Activated naive CD4-positive, alpha-beta T cell treated with anti-CD3 and anti-CD28 coated beads, Interleukin-2, amount 50 U/mL, for 24 hours (primary cell): ENCODE measurements at regions not wholly inside any gene's neighbourhood (a gene's known extent, or its start where the extent isn't known, plus 50 kb on each side); places are given as distances from the start of the nearest gene placed in this dataset.

Experiments used
- H3K27ac Mint-ChIP-seq: one replicate; pipeline ENCODE4 v1.8.0; 2021; ENCODE audit warnings: mild to moderate bottlenecking, mixed read lengths
- H3K27me3 Mint-ChIP-seq: one replicate; pipeline ENCODE4 v1.8.0; 2021; ENCODE audit warnings: mixed read lengths
- H3K36me3 Mint-ChIP-seq: one replicate; pipeline ENCODE4 v1.8.0; 2021; ENCODE audit warnings: mixed read lengths
- H3K4me1 Mint-ChIP-seq: one replicate; pipeline ENCODE4 v1.8.0; 2021; ENCODE audit warnings: mixed read lengths
- H3K4me3 Mint-ChIP-seq: one replicate; pipeline ENCODE4 v1.8.0; 2021; ENCODE audit warnings: mild to moderate bottlenecking, mixed read lengths
- H3K9me3 Mint-ChIP-seq: one replicate; pipeline ENCODE4 v1.8.0; 2021; ENCODE audit warnings: mixed read lengths

- Mint-ChIP-seq H3K36me3 (no peaks in the 10 kb centered on the region), H3K9me3 (peaks cover 4% of the 10 kb centered on the region), H3K27me3 (peaks cover 3% of the 10 kb centered on the region), H3K4me3 (no peak overlapping the region), H3K4me1 (peaks cover 37% of the 10 kb centered on the region), H3K27ac (no peak overlapping the region)
Measured at GRCh38 chr6:128659878-128660622, 139.7 kb upstream of the PTPRK start.

GRCh38 chr6:128659276-128659675, 138.9 kb upstream of the PTPRK start:
- H3K4me3 Mint-ChIP-seq: no peak overlapping the region
- peaks cover 39% of the 10 kb centered on the region for H3K4me1 Mint-ChIP-seq
- H3K9me3 Mint-ChIP-seq: peaks cover 4% of the 10 kb centered on the region
- H3K27ac Mint-ChIP-seq: no peak overlapping the region
- peaks cover 2% of the 10 kb centered on the region for H3K27me3 Mint-ChIP-seq
- H3K36me3 Mint-ChIP-seq: no peaks in the 10 kb centered on the region

DNA sequence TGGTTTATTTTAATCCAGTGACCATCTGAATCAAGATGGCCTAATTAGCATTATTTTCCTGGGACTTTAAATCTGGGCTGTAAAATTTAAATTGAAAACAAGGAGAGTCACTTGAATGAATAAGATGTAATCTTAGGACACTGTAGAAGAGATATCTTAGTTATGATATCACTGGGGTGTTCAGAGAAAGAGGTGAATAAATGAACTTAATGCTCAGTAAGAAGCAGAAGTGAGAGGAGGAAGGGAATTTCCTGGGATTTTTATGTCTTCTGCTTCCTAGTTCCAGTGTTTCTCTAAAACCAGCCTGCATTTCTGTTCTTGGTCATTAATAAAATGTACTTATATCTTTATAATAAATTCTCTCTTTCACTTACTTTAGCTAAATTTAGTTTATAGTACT, 136.8 kb upstream of the PTPRK start:
- Mint-ChIP-seq H3K4me1 (peaks cover 39% of the 10 kb centered on the region), H3K9me3 (peaks cover 4% of the 10 kb centered on the region), H3K27me3 (peaks cover 2% of the 10 kb centered on the region), H3K27ac (peak overlapping the region; percentile 56), H3K4me3 (peak overlapping the region; percentile 13), H3K36me3 (no peaks in the 10 kb centered on the region)

- Mint-ChIP-seq H3K27me3 (peaks cover 2% of the 10 kb centered on the region), H3K27ac (peak overlapping the region; percentile 53), H3K4me3 (peak overlapping the region; percentile 0), H3K4me1 (peaks cover 39% of the 10 kb centered on the region), H3K36me3 (no peaks in the 10 kb centered on the region), H3K9me3 (peaks cover 4% of the 10 kb centered on the region)
Measured at GRCh38 chr6:128655978-128656498, 135.6 kb upstream of the PTPRK start.

DNA sequence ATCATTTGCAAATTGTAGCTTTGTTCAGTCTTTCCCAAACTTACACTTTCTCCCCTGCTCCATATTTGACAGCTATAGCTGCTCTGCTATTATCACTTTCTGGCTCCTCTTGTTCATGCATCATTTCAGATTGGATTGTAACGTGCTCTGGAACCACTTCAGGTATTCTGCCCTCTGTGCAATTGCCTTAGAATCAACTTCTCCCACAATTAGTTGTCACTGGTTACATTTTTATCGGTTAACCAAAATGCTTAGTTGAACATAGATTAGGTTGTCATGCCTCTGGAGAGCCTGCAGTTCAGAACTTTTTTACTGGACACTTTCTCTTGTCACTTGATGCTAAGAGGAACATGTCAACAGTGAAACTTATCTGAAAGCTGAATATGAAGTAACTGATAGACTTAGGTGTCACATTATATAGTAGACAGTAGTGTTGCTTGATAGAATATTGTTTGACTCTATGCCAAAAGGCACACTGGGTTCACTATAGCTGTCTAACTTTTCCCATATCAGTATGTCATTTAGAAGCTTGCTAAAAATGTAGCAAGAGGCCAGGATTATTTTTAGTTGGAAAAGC, 127.7 kb upstream of the PTPRK start:
- Mint-ChIP-seq H3K27ac (no peak overlapping the region), H3K9me3 (no peaks in the 10 kb centered on the region), H3K4me3 (no peak overlapping the region), H3K27me3 (peaks cover 4% of the 10 kb centered on the region), H3K36me3 (no peaks in the 10 kb centered on the region), H3K4me1 (no peaks in the 10 kb centered on the region)

GRCh38 chr6:128642132-128642531, 121.7 kb upstream of the PTPRK start:
- Mint-ChIP-seq H3K27ac (no peak overlapping the region), H3K4me3 (no peak overlapping the region), H3K4me1 (no peaks in the 10 kb centered on the region), H3K27me3 (peaks cover 2% of the 10 kb centered on the region), H3K36me3 (no peaks in the 10 kb centered on the region), H3K9me3 (no peaks in the 10 kb centered on the region)

- H3K4me1 Mint-ChIP-seq: no peaks in the 10 kb centered on the region
- H3K9me3 Mint-ChIP-seq: no peaks in the 10 kb centered on the region
- H3K4me3 Mint-ChIP-seq: no peak overlapping the region
- no peaks in the 10 kb centered on the region for H3K36me3 Mint-ChIP-seq
- H3K27ac Mint-ChIP-seq: no peak overlapping the region
- peaks cover 5% of the 10 kb centered on the region for H3K27me3 Mint-ChIP-seq
Measured at GRCh38 chr6:128641703-128642102, 121.3 kb upstream of the PTPRK start.

- Mint-ChIP-seq H3K4me3 (no peak overlapping the region), H3K4me1 (no peaks in the 10 kb centered on the region), H3K9me3 (no peaks in the 10 kb centered on the region), H3K27me3 (peaks cover 4% of the 10 kb centered on the region), H3K27ac (no peak overlapping the region), H3K36me3 (no peaks in the 10 kb centered on the region)
Measured at GRCh38 chr6:128638817-128639216, 118.4 kb upstream of the PTPRK start.

GRCh38 chr6:128635219-128635618, 114.8 kb upstream of the PTPRK start:
- Mint-ChIP-seq H3K9me3 (no peaks in the 10 kb centered on the region), H3K27me3 (peaks cover 4% of the 10 kb centered on the region), H3K4me1 (no peaks in the 10 kb centered on the region), H3K4me3 (no peak overlapping the region), H3K36me3 (no peaks in the 10 kb centered on the region), H3K27ac (no peak overlapping the region)

DNA sequence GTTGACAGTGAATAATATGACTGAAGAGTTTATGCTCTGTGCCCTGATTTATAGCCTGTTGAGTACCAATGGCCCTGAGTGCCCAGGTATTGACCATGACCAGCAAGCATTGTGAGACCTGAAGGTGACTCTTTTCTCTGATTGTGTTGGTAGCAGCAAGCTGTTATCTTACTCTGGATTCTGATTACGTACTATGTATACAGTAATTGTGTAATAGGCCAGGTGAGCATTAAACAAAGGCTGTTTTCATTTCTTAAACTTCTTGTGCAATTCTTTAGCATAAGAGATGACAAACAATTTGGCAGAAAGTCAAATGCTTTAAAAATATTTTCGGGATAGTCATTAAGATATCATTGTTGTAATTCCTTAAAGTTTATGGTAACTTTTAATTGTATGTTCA, 111.7 kb upstream of the PTPRK start:
- peaks cover 3% of the 10 kb centered on the region for H3K27me3 Mint-ChIP-seq
- H3K9me3 Mint-ChIP-seq: no peaks in the 10 kb centered on the region

DNA sequence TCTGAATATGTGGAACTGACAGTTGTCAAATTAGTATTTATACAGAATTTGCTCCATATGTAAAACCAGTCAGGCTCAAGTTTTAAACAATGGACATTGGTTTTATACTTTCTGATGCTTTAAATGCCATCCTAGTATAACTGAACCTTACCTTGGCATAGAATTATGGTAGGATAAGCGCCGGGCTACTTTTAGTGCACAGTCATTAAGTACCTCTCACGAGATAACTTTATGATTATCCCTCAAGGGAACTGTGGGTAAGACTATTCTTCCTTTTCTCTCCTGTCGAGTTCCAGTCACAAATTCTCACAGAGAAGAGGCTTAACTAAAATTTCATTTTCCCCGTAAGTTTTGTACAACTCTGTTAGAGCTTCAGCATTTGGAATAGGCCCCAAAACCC, 110.6 kb upstream of the PTPRK start:
- no peaks in the 10 kb centered on the region for H3K27me3 Mint-ChIP-seq
- H3K4me3 Mint-ChIP-seq: no peak overlapping the region
- peaks cover 6% of the 10 kb centered on the region for H3K4me1 Mint-ChIP-seq
- H3K36me3 Mint-ChIP-seq: no peaks in the 10 kb centered on the region
- no peaks in the 10 kb centered on the region for H3K9me3 Mint-ChIP-seq
- no peak overlapping the region for H3K27ac Mint-ChIP-seq

More for the DNA sequence above, 111.7 kb upstream of the PTPRK start:
- no peak overlapping the region for H3K4me3 Mint-ChIP-seq
- no peaks in the 10 kb centered on the region for H3K4me1 Mint-ChIP-seq
- no peak overlapping the region for H3K27ac Mint-ChIP-seq
- H3K36me3 Mint-ChIP-seq: no peaks in the 10 kb centered on the region

DNA sequence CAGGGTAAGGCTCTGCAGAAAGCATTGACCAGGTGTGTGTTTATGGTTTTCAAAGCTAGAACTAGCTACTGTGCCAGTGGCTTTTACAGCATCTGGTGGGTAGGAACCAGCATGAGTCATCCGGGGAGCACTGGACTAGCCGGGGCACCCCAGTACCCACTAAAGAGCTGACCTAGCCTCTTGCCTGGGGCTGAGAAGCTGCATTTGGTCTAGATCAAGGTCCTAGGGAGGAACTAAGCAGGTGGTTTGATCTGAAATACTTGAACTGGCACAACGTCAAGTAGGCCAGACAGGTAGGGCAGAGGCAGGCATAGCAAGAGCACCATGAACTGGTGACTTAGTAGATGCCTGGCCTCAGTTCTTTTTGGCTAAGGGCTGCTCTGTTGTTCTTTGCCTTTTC, 109.8 kb upstream of the PTPRK start:
- no peak overlapping the region for H3K4me3 Mint-ChIP-seq
- H3K27me3 Mint-ChIP-seq: no peaks in the 10 kb centered on the region
- H3K4me1 Mint-ChIP-seq: peaks cover 7% of the 10 kb centered on the region
- no peaks in the 10 kb centered on the region for H3K36me3 Mint-ChIP-seq
- H3K9me3 Mint-ChIP-seq: no peaks in the 10 kb centered on the region
- H3K27ac Mint-ChIP-seq: no peak overlapping the region

GRCh38 chr6:128617285-128617684, 96.9 kb upstream of the PTPRK start:
- H3K27ac Mint-ChIP-seq: no peak overlapping the region
- H3K27me3 Mint-ChIP-seq: peaks cover 20% of the 10 kb centered on the region
- peaks cover 11% of the 10 kb centered on the region for H3K9me3 Mint-ChIP-seq
- peaks cover 2% of the 10 kb centered on the region for H3K36me3 Mint-ChIP-seq
- H3K4me1 Mint-ChIP-seq: no peaks in the 10 kb centered on the region
- no peak overlapping the region for H3K4me3 Mint-ChIP-seq

DNA sequence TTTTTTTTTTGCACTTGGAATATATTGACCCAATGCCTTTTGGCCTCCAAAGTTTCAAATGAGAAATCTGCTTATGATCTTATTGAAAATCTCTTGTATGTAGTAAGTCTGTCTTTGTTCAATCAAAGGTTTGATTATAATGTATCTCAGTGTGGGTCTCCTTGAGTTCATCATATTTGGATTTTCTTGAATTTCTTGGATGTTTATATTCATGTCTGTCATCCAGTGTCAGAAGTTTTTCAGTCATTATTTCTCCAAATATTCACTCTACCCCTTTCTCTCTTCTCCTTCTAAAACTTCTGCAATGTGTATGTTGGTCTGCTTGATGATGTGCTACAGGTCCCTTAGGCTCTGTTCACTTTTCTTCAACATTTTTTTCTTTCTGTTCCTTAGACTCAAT, 95.9 kb upstream of the PTPRK start:
- H3K9me3 Mint-ChIP-seq: peaks cover 11% of the 10 kb centered on the region
- H3K4me3 Mint-ChIP-seq: no peak overlapping the region
- peaks cover 19% of the 10 kb centered on the region for H3K27me3 Mint-ChIP-seq
- H3K36me3 Mint-ChIP-seq: peaks cover 2% of the 10 kb centered on the region
- no peaks in the 10 kb centered on the region for H3K4me1 Mint-ChIP-seq
- H3K27ac Mint-ChIP-seq: no peak overlapping the region

DNA sequence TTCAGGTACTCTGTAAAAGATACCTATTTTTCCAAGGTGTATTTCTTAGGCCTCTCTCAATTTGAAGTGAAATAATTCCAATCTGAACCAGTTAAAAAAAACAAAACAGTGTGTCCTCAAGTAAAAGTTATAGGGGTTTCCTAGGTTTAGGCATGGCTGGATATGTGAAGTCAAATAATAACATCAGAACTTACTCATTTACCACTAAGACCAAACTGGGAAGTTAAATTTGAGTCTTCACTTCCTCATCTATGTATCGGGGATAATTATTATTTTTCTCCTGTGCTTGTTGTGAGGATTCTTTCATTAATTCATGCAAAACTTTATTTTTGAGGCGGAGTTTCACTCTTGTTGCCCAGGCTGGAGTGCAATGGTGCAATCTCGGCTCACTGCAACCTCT, 86.2 kb upstream of the PTPRK start:
- Mint-ChIP-seq H3K4me3 (no peak overlapping the region), H3K36me3 (no peaks in the 10 kb centered on the region), H3K27me3 (peaks cover 6% of the 10 kb centered on the region), H3K4me1 (no peaks in the 10 kb centered on the region), H3K27ac (no peak overlapping the region), H3K9me3 (no peaks in the 10 kb centered on the region)

- H3K9me3 Mint-ChIP-seq: no peaks in the 10 kb centered on the region
- H3K27ac Mint-ChIP-seq: no peak overlapping the region
- H3K27me3 Mint-ChIP-seq: peaks cover 7% of the 10 kb centered on the region
- H3K4me3 Mint-ChIP-seq: no peak overlapping the region
- no peaks in the 10 kb centered on the region for H3K4me1 Mint-ChIP-seq
- H3K36me3 Mint-ChIP-seq: no peaks in the 10 kb centered on the region
Measured at GRCh38 chr6:128605961-128606360, 85.6 kb upstream of the PTPRK start.
